HCEC 1CT (cell line): ENCODE measurements at regions not wholly inside any gene's neighbourhood (a gene's known extent, or its start where the extent isn't known, plus 50 kb on each side); places are given as distances from the start of the nearest gene placed in this dataset.
A peak's percentile ranks its signal among the peaks of the same experiment; 100 is the strongest.
"Not testable (repeated sequence)": the region's sequence is repeated elsewhere in the genome, so short reads cannot be mapped to it uniquely, and the experiment has no call there.

Experiments used
- DNase-seq: peaks from one replicate; pipeline ENCODE4 v3.0.0-alpha.2; 2017

DNA sequence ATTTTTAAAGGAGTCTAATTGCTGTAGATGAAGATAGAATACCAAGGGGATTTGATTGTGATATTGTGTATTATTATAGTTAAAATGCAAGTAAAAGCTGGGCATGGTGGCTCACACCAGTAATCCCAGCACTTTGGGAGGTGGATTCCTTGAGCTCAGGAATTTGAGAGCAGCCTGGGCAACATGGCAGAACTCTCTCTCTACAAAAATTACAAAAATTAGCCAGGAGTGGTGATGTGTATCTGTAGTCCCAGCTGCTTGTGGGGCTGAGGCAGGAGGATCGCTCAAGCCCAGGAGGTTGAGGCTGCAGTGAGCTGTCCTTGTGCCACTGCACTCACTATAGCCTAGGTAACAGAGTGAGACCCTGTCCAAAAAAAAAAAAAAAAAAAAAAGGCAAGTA, 687.0 kb downstream of the NUP35 start:
- no peak for DNase-seq

DNA sequence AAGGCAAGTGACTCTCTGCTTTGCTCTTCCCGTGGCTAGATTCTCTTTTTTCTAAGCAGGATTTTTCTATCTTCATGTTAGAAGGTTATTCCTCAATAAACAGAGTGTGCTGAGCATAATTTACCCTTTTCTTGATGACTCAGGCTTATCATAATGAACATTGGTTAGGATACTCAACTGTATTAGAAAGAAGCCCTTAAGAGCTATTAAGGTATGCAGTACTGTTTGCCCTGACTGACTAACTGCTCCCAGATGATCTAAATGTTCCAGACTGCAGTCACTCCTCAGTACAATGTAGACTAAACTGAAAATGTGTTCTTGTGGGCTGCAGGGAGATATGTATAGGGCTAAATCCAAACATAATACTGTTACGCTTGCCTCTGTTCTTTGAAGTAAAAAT, 687.8 kb downstream of the NUP35 start:
- peak; percentile 48 for DNase-seq

DNA sequence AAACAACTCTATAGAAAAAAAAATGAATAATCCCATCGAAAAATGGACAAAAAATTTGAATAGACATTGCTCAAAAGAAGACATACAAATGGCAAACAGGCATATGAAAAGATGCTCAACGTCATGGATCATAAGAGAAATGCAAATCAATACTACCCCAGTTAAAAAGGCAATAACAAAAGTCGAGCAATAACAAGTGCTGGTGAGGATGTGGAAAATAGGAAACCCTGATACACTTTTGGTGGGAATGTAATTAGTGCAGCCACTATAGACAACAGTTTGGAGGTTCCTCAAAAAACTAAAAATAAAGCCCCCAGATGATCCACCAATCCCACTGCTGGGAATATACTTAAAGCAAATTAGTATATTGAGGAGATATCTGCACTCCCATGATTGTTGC, 701.5 kb downstream of the NUP35 start:
- DNase-seq: no peak

DNA sequence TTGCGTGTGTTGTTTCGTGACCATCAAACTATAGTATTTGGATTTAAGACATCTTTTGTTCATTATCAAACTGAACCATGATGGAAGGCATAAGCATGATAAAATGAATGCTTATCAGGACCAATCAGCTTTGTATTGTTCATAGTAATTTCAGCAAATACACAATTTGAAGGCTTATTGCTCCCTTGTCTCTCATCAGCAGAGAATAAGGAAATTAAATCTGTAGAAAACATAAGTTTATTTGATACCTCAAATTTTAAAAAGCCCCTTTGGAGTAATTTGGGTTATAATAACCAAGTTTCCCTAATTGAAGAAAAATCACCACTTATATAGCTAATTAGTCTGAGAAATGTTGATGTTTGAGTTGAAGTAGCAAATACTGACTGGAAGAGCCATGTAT, 705.7 kb downstream of the NUP35 start:
- DNase-seq: no peak

DNA sequence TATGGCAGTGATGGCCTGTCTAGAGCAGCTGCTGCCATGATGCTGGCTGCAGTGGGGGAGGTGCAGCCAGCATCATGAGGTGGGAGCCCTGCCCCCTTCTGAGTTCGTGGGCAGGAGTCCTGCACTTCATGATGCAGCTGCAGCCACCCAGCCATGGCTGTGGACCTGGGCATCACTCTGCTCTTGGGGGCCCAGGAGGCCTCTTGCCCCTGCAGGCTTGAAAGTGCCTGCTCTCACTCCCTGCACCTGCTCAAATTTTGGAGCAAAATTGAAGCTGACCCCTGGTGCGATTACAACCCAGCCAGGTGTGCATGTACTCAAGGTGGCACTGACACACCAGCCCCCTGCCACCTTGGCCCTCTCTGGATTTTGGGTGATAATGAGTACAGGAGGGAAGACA, 712.9 kb downstream of the NUP35 start:
- DNase-seq: no peak

DNA sequence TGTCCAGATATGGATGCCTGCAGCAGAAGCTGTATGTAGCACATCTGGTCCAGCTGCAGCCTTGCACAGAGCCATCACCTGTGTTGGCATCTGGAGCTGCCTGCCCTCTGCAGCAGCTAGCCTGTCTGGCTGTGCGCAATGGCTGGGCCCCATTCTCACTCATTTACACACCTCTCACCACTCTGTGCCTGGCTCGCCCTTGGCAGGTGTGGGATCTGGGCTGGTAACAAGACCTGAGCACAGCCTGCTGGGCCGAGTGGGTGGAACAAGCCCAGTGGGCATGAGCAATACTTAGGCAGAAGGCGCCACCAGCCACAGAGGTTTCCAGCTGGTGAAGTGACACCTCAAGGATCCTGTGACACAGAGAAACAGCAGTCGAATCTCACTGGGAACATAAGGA, 714.1 kb downstream of the NUP35 start:
- no peak for DNase-seq

DNA sequence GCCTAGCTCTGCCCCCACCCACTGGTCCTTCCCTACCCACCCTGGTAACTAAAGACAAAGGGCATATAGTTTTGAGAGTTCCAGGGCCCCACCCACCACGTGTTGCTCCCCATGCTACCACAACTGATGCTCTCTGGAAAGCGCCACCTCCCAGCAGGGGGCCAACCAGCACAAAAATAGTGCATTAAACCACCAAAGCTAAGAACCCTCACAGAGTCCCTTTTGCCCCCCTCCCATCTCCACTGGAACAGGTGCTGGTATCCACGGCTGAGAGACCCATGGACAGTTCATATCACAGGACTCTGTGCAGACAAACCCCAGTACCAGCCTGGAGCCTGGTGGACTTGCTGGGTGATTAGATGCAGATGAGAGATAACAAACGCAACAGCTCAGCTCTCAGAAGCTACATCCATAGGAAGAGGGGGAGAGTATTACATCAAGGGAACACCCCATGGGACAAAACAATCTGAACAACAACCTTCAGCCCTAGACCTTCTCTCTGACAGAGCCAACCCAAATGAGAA, 715.9 kb downstream of the NUP35 start:
- no peak for DNase-seq

DNA sequence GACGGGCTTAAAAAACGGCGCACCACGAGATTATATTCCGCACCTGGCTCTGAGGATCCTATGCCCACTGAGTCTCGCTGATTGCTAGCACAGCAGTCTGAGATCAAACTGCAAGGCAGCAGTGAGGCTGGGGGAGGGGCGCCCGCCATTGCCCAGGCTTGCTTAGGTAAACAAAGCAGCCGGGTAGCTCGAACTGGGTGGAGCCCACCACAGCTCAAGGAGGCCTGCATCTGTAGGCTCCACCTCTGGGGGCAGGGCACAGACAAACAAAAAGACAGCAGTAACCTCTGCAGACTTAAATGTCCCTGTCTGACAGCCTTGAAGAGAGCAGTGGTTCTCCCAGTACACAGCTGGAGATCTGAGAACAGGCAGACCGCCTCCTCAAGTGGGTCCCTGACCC, 725.6 kb downstream of the NUP35 start:
- not testable (repeated sequence) for DNase-seq

DNA sequence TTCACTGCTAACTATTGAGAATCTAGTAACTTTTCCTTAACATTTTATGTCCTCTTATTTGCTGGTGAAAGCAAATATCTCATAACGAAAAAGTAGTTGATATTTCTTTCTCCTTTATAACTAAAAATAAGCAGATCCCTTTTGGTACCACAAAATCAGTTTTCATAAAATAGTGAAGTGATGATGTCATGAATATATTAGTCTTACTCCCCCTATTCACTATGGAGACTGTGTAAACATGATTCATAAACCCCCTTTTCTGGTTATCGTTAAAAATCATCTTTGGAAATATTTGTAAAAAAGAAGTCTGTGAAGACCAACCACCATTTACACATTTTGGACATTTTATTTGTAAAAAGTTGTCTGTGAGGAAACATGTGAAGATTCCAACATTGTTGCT, 734.9 kb downstream of the NUP35 start:
- DNase-seq: no peak

DNA sequence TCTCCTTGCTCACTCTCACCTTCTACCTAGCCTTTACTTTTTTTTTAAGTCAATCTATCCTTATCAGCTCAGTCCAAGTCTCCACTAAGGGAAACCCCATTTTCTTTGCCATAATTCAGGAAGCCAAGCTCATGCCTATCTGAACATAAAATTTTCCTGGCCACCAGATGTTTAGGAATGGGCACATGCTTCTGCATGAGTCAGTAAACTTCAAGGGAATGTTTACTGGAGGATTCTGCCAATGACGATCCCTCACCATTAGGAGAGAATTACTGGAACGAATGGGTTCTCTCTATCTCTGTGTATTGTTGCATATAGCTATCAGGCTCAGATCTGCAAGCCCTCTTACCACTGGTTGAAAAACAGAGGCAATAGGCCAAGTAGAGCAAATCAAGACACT, 731.7 kb upstream of the ZNF804A start:
- DNase-seq: peak; percentile 75

DNA sequence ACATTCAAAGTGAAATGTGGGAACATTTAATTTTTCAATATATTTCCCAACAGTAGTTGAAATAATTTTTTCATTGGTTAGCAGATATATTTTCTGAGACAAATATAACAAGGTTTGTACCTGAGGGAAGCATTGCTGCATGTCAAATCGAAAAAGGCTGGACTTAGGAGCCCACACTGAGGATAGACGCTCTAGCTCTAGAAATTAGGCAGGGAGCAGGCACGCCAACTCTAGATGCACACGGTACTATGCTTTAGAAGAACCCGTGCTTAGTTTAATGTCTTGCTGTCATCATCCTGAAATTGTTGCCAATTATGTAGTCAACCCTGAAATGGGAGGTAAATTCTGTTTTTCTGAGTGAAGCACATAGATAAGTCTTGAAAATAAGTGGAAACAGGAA, 731.1 kb upstream of the ZNF804A start:
- no peak for DNase-seq

DNA sequence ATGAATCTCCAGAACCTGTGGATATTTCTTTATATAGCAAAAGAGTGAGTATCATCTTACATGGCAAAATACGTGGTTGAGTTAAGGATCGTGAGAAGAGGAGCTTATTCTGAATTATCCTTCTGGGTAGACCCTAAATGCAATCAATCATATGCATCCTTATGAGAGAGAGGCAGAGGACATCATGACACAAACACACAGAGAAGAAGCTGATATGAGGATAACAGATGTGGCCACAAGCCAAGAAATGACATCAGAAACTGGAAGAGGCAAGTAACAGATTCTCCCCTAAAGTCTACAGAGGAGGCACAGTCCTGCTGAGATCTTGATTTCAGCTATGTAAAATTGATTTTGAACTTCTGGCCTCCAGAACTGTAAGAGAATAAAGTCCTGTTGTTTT, 730.2 kb upstream of the ZNF804A start:
- peak; percentile 23 for DNase-seq

DNA sequence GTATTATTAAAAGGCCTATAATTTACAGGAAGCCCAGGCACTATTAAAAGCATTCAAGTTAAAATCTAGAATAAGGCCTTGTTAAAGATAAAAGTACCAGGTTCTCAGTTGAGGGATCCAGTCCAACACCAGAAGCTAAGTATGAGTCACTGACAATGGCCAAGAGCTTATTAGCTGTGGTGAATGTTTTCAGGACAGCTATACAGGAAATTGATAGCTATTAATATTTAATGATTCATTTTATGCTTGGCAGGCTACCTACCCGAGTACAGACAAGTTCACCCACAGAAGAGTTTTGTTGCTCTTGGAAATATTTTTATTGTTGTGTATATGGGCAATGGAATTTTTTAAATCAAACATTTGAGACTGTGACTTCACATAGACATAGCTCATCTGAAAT, 729.6 kb upstream of the ZNF804A start:
- peak; percentile 89 for DNase-seq

DNA sequence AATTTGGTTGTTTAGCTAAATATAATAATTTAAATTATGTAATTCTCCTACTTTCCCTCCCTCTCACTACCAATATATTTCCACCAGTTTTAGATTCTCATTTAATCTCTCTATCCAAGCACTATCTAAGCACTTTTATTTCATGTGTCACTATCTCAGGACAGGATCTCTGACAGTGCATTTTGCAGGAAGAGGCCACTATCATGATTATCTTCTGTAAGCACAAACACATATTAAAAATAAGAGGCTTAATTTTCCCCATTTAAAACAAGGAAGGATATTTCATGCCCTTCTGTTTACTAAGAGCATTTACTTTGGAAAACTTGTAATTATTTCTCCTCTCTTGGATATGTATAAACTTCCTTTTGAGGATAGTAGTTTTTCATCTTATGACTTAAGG, 726.2 kb upstream of the ZNF804A start:
- DNase-seq: no peak

DNA sequence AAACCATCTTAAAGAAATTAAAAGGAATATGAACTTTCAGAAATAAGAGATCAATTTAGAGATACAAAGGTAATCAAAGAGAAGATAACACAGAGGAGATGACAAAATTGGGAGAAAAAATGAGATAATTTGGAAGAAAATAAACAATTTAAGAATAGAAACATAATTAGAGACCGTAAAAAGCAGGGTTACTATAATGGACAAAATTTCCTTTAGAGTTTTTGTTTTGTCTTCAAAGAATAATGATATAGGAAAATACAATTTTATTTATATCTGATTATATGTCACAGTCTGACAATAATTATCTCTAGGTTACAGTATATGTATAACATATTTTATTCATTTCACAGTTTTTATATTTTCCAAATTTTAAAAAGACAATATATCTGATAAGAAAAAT, 716.4 kb upstream of the ZNF804A start:
- DNase-seq: no peak

DNA sequence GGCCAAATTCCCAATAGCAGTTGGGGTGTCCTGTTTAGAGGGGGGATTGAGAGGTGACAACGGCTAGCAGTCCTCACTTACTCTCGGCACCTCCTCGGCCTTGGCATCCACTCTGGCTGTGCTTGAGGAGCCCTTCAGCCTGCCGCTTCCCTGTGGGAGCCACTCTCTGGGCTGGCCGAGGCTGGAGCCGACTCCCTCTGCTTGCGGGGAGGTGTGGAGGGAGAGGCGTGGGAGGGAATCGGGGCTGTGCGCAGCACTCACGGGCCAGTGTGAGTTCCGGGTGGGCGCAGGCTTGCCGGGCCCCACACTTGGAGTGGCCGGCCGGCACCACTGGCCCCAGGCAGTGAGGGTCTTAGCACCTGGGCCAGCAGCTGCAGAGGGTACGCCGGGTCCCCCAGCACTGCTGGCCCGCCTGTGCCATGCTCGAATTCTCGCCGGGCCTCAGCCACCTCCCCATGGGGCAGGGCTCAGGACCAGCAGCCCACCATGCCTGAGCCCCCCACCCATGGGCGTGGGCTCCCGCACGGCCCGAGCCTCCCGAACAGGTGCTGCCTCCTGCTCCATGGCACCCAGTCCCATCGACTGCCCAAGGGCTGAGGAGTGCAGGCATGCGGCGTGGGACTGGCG, 705.9 kb upstream of the ZNF804A start:
- DNase-seq: no peak

DNA sequence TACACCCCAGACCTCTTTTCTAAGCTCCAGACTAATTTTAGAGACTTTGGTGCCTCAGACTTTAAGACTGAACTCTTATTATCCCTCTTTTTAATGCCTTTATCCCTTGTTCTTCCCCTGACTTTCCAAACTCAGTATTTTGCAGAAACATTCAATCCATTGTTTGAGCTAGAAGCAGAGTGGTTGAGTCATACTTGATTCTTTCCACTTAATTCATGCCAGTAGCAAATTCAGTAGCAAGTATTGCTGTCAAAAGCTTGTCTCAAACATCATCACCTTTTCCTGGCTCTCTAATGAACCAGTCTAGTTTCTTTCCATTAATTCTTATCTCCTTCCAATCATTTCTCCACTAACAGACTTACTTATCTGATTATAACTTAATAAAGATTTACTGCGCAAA, 699.7 kb upstream of the ZNF804A start:
- no peak for DNase-seq

DNA sequence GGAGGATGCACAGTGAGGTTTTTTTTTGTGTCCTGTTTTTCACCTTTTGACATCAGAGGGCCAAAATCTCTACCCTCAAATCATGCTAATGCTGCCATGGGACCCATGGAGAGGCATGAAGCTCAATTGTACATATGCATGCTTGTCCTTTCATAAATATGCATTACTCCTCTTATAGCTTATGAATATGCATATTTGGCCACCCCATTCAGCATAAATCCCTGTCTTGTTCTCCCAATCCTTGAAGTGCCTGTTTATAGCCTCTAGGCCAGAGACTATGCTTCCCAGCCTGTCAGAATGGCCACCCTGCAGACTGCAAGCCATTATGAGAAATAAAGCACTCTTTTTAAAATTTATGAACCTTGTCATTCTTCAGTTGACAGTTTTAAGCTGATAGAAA, 696.4 kb upstream of the ZNF804A start:
- DNase-seq: no peak

DNA sequence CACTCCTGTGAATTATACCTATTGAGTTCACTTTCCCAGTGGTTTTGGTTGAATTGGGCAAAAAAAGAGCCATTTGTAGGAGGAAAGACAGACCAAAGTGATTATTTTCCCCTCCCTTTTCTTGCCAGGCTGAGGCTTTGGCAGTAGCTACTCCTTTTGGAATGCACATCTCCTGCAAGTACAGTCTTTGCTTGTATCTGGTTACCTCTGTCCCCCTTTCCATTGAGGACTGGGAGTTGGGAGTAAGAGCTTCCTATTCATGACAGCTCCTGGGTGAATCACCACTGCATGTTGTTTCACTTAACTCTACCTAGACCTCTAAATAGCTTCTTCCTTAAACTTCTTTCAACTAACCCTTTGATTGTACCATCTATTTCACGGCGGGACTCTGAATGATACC, 695.3 kb upstream of the ZNF804A start:
- no peak for DNase-seq

DNA sequence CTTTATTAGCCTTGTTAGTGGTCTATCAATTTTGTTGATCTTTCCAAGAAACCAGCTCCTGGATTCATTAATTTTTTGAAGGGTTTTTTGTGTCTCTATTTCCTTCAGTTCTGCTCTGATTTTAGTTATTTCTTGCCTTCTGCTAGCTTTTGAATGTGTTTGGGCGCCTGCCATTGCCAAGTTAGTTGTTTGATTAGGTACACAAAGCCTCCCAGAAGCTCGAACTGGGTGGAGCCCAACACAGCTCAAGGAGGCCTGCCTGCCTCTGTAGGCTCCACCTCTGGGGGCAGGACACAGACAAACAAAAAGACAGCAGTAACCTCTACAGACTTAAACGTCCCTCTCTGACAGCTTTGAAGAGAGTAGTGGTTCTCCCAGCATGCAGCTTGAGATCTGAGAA, 682.3 kb upstream of the ZNF804A start:
- not testable (repeated sequence) for DNase-seq

DNA sequence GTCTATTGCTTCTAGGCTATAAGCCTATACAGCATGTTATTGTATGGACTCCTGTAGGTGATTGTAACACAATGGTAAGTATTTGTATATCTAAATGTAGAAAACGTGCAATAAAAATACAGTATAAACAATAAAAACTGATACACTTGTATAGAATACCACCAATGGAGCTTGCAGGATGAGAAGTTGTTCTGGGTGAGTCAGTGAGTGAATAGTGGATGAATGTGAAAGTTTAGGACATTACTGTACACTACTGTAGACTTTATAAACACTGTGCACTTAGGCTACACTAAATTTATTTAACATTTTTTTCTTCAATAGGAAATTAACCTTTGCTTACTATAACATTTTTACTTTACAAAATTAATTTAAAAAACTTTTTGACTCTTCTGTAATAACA, 679.2 kb upstream of the ZNF804A start:
- DNase-seq: peak; percentile 58

DNA sequence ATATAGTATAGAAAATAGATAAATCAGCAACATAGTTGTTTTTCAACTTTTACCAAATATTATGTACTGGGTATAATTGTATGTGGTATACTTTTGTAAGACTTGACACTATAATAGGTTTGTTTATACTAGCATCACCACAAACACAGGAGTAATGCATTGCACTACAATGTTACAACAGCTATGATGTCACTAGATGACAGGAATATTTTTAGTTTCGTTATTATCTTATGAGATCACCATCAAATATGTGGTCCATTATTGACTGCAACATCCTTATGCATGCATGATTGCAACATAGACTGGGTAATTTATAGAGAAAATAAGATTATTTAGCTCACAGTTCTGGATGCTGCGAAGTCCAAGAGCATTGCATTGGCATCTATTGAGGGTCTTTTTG, 678.4 kb upstream of the ZNF804A start:
- peak; percentile 61 for DNase-seq

DNA sequence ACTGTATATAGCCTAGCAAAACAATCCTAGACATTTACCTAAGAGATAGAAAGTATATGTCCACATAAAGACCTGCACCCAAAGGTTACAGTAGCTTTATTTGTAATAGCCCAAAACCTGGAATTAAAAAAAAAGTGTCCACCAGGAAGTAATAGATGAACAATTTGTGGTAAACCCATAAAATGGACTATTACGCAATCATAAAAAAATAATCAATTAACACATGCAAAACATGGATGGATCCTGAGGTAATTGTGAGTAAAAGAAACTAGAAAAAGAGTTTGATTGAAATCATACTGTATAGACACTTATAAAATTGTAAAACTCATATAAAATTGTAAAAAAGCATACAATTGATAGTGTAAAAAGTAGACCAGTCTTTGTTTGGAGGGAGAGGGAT, 673.0 kb upstream of the ZNF804A start:
- DNase-seq: no peak

DNA sequence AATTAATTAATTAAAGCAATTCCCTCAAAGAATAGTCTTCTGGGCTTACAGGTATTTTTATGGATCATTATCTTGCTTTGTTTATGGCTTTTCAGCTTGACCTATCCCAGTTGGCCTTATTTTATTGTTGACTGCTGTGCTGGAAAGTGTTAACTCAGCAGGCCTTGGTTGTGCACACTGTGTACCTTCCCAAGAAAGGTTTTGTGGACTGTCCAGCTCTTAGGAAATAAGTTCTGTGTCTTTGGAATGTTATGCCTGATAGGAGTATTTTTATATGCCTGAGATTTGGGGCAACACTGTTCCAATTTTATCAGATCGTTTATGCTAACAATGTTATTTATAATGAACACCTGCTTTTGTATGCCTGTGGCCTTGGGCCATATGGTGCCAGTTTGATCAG, 671.9 kb upstream of the ZNF804A start:
- DNase-seq: no peak
